Omental fat pad (tissue), 3 donors: ENCODE measurements at regions not wholly inside any gene's neighbourhood (a gene's known extent, or its start where the extent isn't known, plus 50 kb on each side); places are given as distances from the start of the nearest gene placed in this dataset.

Source experiments
- ATAC-seq: fragments of 150-250 bp; one replicate; pipeline ENCODE4 v1.9.1; 2016; ENCODE audit warnings: mild to moderate bottlenecking, moderate library complexity; ENCODE audit not compliant: low FRiP score
- DNase-seq: peaks from one replicate; pipeline ENCODE4 v3.0.0-alpha.2; 2019; ENCODE audit warnings: low spot score
- CTCF ChIP-seq, 3 donors: fragments of 450-650 bp; IDR thresholded peaks; one replicate each; pipeline ENCODE4 v1.5.1; 2016 to 2017; ENCODE audit warnings: antibody characterized with exemption in 3 of 3, mild to moderate bottlenecking in 3 of 3, moderate library complexity in 2 of 3

- TF ChIP-seq CTCF (IDR thresholded peaks at IDR 0.05), result no peak
- no peak for DNase-seq
- ATAC-seq, result no peak
Measured at GRCh38 chr11:57920971-57921370, 102.7 kb upstream of the OR9Q1 start.

GRCh38 chr11:57932105-57932504 is 91.6 kb upstream of the OR9Q1 start:
- no peak for TF ChIP-seq CTCF (IDR thresholded peaks at IDR 0.05)
- ATAC-seq (no peak), DNase-seq (no peak)

- TF ChIP-seq CTCF (IDR thresholded peaks at IDR 0.05), result no peak
- DNase-seq (no peak), ATAC-seq (no peak)
Measured at GRCh38 chr11:57935402-57936049, 88.2 kb upstream of the OR9Q1 start.

GRCh38 chr11:57936050-57936418 is 87.6 kb upstream of the OR9Q1 start:
- ATAC-seq (no peak), DNase-seq (no peak)
- TF ChIP-seq CTCF (IDR thresholded peaks at IDR 0.05), result no peak

GRCh38 chr11:57937431-57937830 is 86.2 kb upstream of the OR9Q1 start:
- no peak for TF ChIP-seq CTCF (IDR thresholded peaks at IDR 0.05)
- ATAC-seq (no peak), DNase-seq (no peak)

GRCh38 chr11:57938351-57938750 is 85.3 kb upstream of the OR9Q1 start:
- DNase-seq, result no peak

More at GRCh38 chr11:57938351-57938750, 85.3 kb upstream of the OR9Q1 start:
- TF ChIP-seq CTCF (IDR thresholded peaks at IDR 0.05), result no peak
- no peak for ATAC-seq
